SK-N-SH (cell line): ENCODE measurements at regions not wholly inside any gene's neighbourhood (a gene's known extent, or its start where the extent isn't known, plus 50 kb on each side); places are given as distances from the start of the nearest gene placed in this dataset.

Experiments
- CTCF ChIA-PET: fragments of 300-600, 350-600 bp; formaldehyde crosslinking; extraction: SDS; loops from one replicate; lab custom pipeline; 2021; lab: Yijun Ruan, JAX
- POLR2A ChIA-PET: fragments of 350-600 bp; sonication (Branson Sonifier 250); formaldehyde crosslinking; extraction: SDS; loops from one replicate; lab custom pipeline; 2020; ENCODE audit warnings: antibody characterized with exemption, inconsistent platforms; lab: Yijun Ruan, JAX
- DNase-seq: peaks from one replicate; pipeline ENCODE4 v3.0.0; 2012
- H2AFZ ChIP-seq: fragments of 200-600 bp; sonication (generic); 2 replicates; pipeline ENCODE4 v1.8.1; 2016; ENCODE audit warnings: antibody characterized with exemption, mild to moderate bottlenecking, low read depth
- H3F3A ChIP-seq: fragments of 200-600 bp; sonication (generic); replicated peaks from 2 replicates; pipeline ENCODE3; 2016; ENCODE audit warnings: antibody characterized with exemption, mild to moderate bottlenecking; ENCODE audit not compliant: insufficient read depth
- H3K27ac ChIP-seq, 2 experiments: fragments of 200-500 bp in 1 of 2; fragments of 200-600 bp in 1 of 2; sonication (Bioruptor generic) in 1 of 2; sonication (generic), shearing (Covaris generic) in 1 of 2; 2 replicates each; pipeline versions ENCODE4 v1.5.1 to v1.6.1; 2014 to 2016; ENCODE audit warnings: low read depth in 2 of 2, inconsistent platforms in 1 of 2, low read length in 1 of 2, mild to moderate bottlenecking in 1 of 2, mixed read lengths in 1 of 2
- H3K27me3 ChIP-seq: fragments of 200-600 bp; sonication (generic), shearing (Covaris generic); 2 replicates; pipeline ENCODE4 v1.6.1; 2016; ENCODE audit warnings: mixed run types; ENCODE audit not compliant: insufficient read depth
- H3K36me3 ChIP-seq, 2 experiments: fragments of 200-500 bp in 1 of 2; fragments of 200-600 bp in 1 of 2; sonication (Bioruptor generic) in 1 of 2; sonication (generic) in 1 of 2; replicated peaks in 1 of 2; 2 replicates each; pipeline versions ENCODE3 to v1.5.1; 2014 to 2016; ENCODE audit warnings: low read length in 1 of 2, mild to moderate bottlenecking in 1 of 2; ENCODE audit not compliant: insufficient read depth in 2 of 2, control insufficient read depth in 1 of 2
- H3K4me1 ChIP-seq, 2 experiments: fragments of 200-500 bp in 1 of 2; fragments of 200-600 bp in 1 of 2; sonication (Bioruptor generic) in 1 of 2; sonication (generic), shearing (Covaris generic) in 1 of 2; 2 replicates each; pipeline versions ENCODE4 v1.5.1 to v1.6.1; 2014 to 2016; ENCODE audit warnings: low read depth in 1 of 2, low read length in 1 of 2, mixed run types in 1 of 2; ENCODE audit not compliant: insufficient read depth in 2 of 2, control insufficient read depth in 1 of 2
- H3K4me2 ChIP-seq: fragments of 200-600 bp; sonication (generic), shearing (Covaris generic); 2 replicates; pipeline ENCODE4 v1.6.1; 2017; ENCODE audit warnings: mixed run types
- H3K4me3 ChIP-seq, 2 experiments: fragments of 200-500 bp in 1 of 2; fragments of 200-600 bp in 1 of 2; sonication (Bioruptor generic) in 1 of 2; sonication (generic), shearing (Covaris generic) in 1 of 2; 2 replicates each; pipeline versions ENCODE4 v1.5.1 to v1.8.1; 2014 to 2016; ENCODE audit warnings: low read depth in 2 of 2, inconsistent platforms in 1 of 2, low read length in 1 of 2, mild to moderate bottlenecking in 1 of 2, mixed read lengths in 1 of 2, moderate library complexity in 1 of 2
- H3K79me2 ChIP-seq: fragments of 200-600 bp; sonication (generic); 2 replicates; pipeline ENCODE4 v1.8.1; 2017; ENCODE audit warnings: mild to moderate bottlenecking; ENCODE audit not compliant: insufficient read depth
- H3K9ac ChIP-seq: fragments of 200-600 bp; sonication (generic); 2 replicates; pipeline ENCODE4 v1.6.1; 2017; ENCODE audit warnings: mixed run types
- H3K9me2 ChIP-seq: fragments of 200-600 bp; sonication (generic); 2 replicates; pipeline ENCODE4 v1.6.1; 2017; ENCODE audit warnings: mixed run types
- H3K9me3 ChIP-seq: fragments of 200-600 bp; sonication (generic); 2 replicates; pipeline ENCODE4 v1.6.1; 2017; ENCODE audit warnings: mixed run types, mild to moderate bottlenecking, moderate library complexity
- H4K20me1 ChIP-seq: fragments of 200-600 bp; sonication (generic); 2 replicates; pipeline ENCODE4 v1.6.1; 2017; ENCODE audit warnings: mild to moderate bottlenecking, mixed run types; ENCODE audit not compliant: insufficient read depth
- FOSL2 ChIP-seq: IDR thresholded peaks from 2 replicates; pipeline ENCODE4 v1.4.0; 2012; ENCODE audit warnings: low read depth, mild to moderate bottlenecking, moderate library complexity, borderline replicate concordance
- FOXJ3 ChIP-seq: sonication (generic); formaldehyde crosslinking; IDR thresholded peaks from 2 replicates; pipeline ENCODE4 v1.5.1; 2020; ENCODE audit warnings: mild to moderate bottlenecking, missing genetic modification reagents
- FOXM1 ChIP-seq: IDR thresholded peaks from 2 replicates; pipeline ENCODE4 v1.4.0; 2012; ENCODE audit warnings: low read depth, mild to moderate bottlenecking
- GATA2 ChIP-seq: sonication (generic); formaldehyde crosslinking; IDR thresholded peaks from 2 replicates; pipeline ENCODE4 v1.5.0; 2020; ENCODE audit warnings: mild to moderate bottlenecking, missing genetic modification reagents
- MAX ChIP-seq: IDR thresholded peaks from 2 replicates; pipeline ENCODE4 v1.4.0; 2012; ENCODE audit warnings: low read depth
- MEF2A ChIP-seq: IDR thresholded peaks from 2 replicates; pipeline ENCODE4 v1.4.0; 2012; ENCODE audit warnings: low read depth, borderline replicate concordance
- REST ChIP-seq: IDR thresholded peaks from 2 replicates; pipeline ENCODE4 v1.6.1; 2012; ENCODE audit warnings: mild to moderate bottlenecking, low read depth, low read length, moderate library complexity
- RFX5 ChIP-seq: IDR thresholded peaks from 2 replicates; pipeline ENCODE4 v1.6.1; 2012; ENCODE audit warnings: mild to moderate bottlenecking, improper control_type of control experiment, low read length
- TEAD4 ChIP-seq: IDR thresholded peaks from 2 replicates; pipeline ENCODE4 v1.4.0; 2012; ENCODE audit warnings: mild to moderate bottlenecking, borderline replicate concordance; ENCODE audit not compliant: insufficient read depth
- ZBTB33 ChIP-seq: IDR thresholded peaks from 2 replicates; pipeline ENCODE4 v1.4.0; 2012; ENCODE audit warnings: low read depth, borderline replicate concordance
- WGBS: methylation state at CpG from one replicate; pipeline ENCODE4 v1.1.6; 2017; ENCODE audit warnings: low lambda C conversion rate; 5-methylcytosine and 5-hydroxymethylcytosine counted together
- TF ChIP-seq, protein P1 (sequence below): fragments of 150-350 bp; IDR thresholded peaks from 2 replicates; pipeline ENCODE4 v1.6.1; 2017; ENCODE audit warnings: antibody characterized with exemption, low read length, low read depth, borderline replicate concordance

GRCh38 chr6:166841216-166841615 is 115.1 kb downstream of the RNASET2 start (continued):
- no peak for TF ChIP-seq ZBTB33
- TF ChIP-seq FOSL2, result no peak
- TF ChIP-seq GATA2 (CRISPR knock-in tag), result no peak
- no peak for TF ChIP-seq MAX
- TF ChIP-seq RFX5, result no peak
- TF ChIP-seq FOXJ3, result no peak

- DNase-seq, result no peak
- Histone ChIP-seq H3K27me3 (no peaks in the 10 kb centered on the region), H3K4me3 (no peak overlapping the region), H2AFZ (no peak overlapping the region), H3K9me3 (no peaks in the 10 kb centered on the region), H3K9me2 (no peaks in the 10 kb centered on the region), H3K9ac (no peak overlapping the region), H3K4me2 (no peak overlapping the region), H3K4me1 (no peaks in the 10 kb centered on the region; a peak in 1 of 4 replicates), H3F3A (no peaks in the 10 kb centered on the region), H3K27ac (no peak overlapping the region), H3K79me2 (no peaks in the 10 kb centered on the region), H4K20me1 (no peaks in the 10 kb centered on the region), H3K36me3 (no peaks in the 10 kb centered on the region)
- WGBS, result 18% methylated on average over 1 of the region's 3 CpGs
- CTCF ChIA-PET, result no interaction called here
- TF ChIP-seq, protein P1, sequence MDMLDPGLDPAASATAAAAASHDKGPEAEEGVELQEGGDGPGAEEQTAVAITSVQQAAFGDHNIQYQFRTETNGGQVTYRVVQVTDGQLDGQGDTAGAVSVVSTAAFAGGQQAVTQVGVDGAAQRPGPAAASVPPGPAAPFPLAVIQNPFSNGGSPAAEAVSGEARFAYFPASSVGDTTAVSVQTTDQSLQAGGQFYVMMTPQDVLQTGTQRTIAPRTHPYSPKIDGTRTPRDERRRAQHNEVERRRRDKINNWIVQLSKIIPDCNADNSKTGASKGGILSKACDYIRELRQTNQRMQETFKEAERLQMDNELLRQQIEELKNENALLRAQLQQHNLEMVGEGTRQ, result no peak
- TF ChIP-seq MEF2A, result no peak
- TF ChIP-seq FOXM1, result no peak
- no peak for TF ChIP-seq REST
- no peak for TF ChIP-seq TEAD4
- TF ChIP-seq RFX5, result no peak
- POLR2A ChIA-PET, result no interaction called here
These were observed 116.8 kb downstream of the RNASET2 start for GRCh38 chr6:166839569-166839968.
